ENCODE measurements at regions not wholly inside any gene's neighbourhood (a gene's known extent, or its start where the extent isn't known, plus 50 kb on each side); places are given as distances from the start of the nearest gene placed in this dataset.
A peak's percentile ranks its signal among the peaks of the same experiment; 100 is the strongest.

DNA sequence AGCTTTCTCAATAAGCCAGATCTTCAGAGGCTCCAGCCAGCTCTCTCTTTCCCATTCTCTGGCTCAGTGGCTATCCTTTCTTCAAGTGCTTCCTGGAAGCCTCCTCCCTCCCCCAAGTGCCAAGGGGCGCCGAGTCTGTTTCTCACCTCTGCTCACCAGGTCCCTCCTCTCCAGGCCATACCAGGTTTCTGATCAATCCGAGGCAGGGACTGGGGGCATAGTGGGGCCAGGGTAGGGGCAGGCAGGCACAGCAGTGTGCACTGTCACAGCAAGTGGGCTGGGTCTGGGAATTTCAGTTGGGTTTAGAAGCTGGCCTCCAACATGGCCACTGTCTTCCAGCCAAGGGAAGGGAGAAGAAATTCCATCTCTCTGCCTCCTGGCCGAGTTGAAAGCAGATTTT is 56.5 kb downstream of the NAV1 start:
- intact Hi-C loops (cut with micrococcal nuclease): no loop called here
- H3K9me3 ChIP-seq (replicated peaks in 1 of 2; ENCODE audit: control insufficient read depth in 1 of 2, insufficient read depth in 1 of 2, low read length in 2 of 2): no peaks in the 10 kb centered on the region
- no peaks in the 10 kb centered on the region for H3K27me3 ChIP-seq (ENCODE audit: control insufficient read depth in 2 of 2, insufficient read depth in 2 of 2, low read length in 2 of 2)
- no peak overlapping the region for H3K4me3 Mint-ChIP-seq
- TF ChIP-seq, protein P1, sequence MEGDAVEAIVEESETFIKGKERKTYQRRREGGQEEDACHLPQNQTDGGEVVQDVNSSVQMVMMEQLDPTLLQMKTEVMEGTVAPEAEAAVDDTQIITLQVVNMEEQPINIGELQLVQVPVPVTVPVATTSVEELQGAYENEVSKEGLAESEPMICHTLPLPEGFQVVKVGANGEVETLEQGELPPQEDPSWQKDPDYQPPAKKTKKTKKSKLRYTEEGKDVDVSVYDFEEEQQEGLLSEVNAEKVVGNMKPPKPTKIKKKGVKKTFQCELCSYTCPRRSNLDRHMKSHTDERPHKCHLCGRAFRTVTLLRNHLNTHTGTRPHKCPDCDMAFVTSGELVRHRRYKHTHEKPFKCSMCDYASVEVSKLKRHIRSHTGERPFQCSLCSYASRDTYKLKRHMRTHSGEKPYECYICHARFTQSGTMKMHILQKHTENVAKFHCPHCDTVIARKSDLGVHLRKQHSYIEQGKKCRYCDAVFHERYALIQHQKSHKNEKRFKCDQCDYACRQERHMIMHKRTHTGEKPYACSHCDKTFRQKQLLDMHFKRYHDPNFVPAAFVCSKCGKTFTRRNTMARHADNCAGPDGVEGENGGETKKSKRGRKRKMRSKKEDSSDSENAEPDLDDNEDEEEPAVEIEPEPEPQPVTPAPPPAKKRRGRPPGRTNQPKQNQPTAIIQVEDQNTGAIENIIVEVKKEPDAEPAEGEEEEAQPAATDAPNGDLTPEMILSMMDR (IDR thresholded peaks at IDR 0.05): no peak
- H3K36me3 ChIP-seq (replicated peaks in 1 of 2; ENCODE audit: control insufficient read depth in 1 of 2, insufficient read depth in 2 of 2, low read length in 2 of 2): no peaks in the 10 kb centered on the region
- no peak overlapping the region for H2AFZ ChIP-seq (ENCODE audit: insufficient read depth, low read depth, low read length, poor library complexity, severe bottlenecking)
- H3K4me1 Mint-ChIP-seq: peaks cover 56% of the 10 kb centered on the region
- peaks cover 0 to 3% (median 2%) of the 10 kb centered on the region in 3 donors for H3K27me3 Mint-ChIP-seq (ENCODE audit: low read depth in 3 of 3)
- H3K9ac ChIP-seq (ENCODE audit: insufficient read depth, low read length, poor library complexity, severe bottlenecking): no peak overlapping the region
- peaks cover 0 to 2% of the 10 kb centered on the region in 2 donors for H3K36me3 Mint-ChIP-seq
- no peaks in the 10 kb centered on the region for H4K20me1 ChIP-seq (ENCODE audit: insufficient read depth, low read length)
- H3K27ac ChIP-seq (ENCODE audit: low read depth in 1 of 2, low read length in 2 of 2): no peak overlapping the region
- H3K4me2 ChIP-seq (replicated peaks; ENCODE audit: extremely low read depth, low read length, poor library complexity, severe bottlenecking): no peak overlapping the region
- 96% methylated on average over 4 of the region's 4 CpGs for WGBS (ENCODE audit: insufficient coverage)
- H3K4me3 ChIP-seq (replicated peaks in 1 of 3; ENCODE audit: low read depth in 2 of 3, low read length in 3 of 3): no peak overlapping the region
- DNase-seq: no peak
- H3K9me3 Mint-ChIP-seq: peaks cover 0 to 3% (median 0%) of the 10 kb centered on the region in 7 donors
- H3K79me2 ChIP-seq (ENCODE audit: insufficient read depth, low read length): no peaks in the 10 kb centered on the region
- peaks cover 34 to 49% of the 10 kb centered on the region in 2 donors for H3K4me1 ChIP-seq (ENCODE audit: control insufficient read depth in 1 of 2, insufficient read depth in 2 of 2, low read length in 2 of 2)
- H3K27ac Mint-ChIP-seq: peak overlapping the region in 1 of 7 donors; percentile 11

DNA sequence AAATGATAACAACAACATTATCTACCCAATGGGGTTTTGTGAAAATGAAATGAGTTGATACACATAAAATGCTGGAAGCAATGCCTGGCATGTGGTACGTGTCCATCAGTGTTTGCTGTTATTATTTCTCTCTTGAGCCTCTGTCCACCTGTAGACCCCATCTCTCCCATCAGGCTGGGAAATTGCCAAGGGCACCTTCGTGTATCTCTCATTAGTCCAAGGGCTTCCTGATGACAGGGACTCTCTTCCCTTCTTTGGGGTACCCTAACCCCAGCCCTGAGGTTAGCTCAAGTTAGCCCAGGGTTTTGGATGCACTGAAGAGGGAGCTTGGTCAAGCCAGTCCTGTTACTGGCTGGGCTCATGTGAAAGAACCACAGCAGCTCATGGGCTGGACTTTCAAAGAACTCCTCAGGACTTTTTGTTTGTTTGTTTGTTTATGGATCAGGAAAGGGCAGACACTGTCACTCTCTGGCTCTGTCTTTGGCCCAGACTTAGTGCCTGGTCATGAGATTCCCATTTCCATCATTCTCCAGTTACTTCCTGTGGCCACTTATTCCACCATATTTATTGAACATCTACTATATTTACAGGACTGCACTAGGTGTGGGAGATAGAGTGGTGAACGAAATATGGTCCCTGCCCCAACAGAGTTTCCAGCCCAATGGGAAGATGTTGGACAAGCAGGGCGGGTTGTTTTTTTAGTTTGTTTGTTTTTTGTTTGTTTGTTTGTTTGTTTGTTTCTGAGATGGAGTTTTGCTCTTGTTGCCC is 57.4 kb downstream of the NAV1 start:
- peaks cover 0 to 3% (median 0%) of the 10 kb centered on the region in 7 donors for H3K9me3 Mint-ChIP-seq
- Histone ChIP-seq H3K27ac (ENCODE audit: low read depth in 1 of 2, low read length in 2 of 2) (no peak overlapping the region), H3K9me3 (replicated peaks in 1 of 2; ENCODE audit: control insufficient read depth in 1 of 2, insufficient read depth in 1 of 2, low read length in 2 of 2) (no peaks in the 10 kb centered on the region), H3K4me1 (ENCODE audit: control insufficient read depth in 1 of 2, insufficient read depth in 2 of 2, low read length in 2 of 2) (peaks cover 34 to 49% of the 10 kb centered on the region in 2 donors), H3K4me3 (replicated peaks in 1 of 3; ENCODE audit: low read depth in 2 of 3, low read length in 3 of 3) (no peak overlapping the region), H3K4me2 (replicated peaks; ENCODE audit: extremely low read depth, low read length, poor library complexity, severe bottlenecking) (no peak overlapping the region), H2AFZ (ENCODE audit: insufficient read depth, low read depth, low read length, poor library complexity, severe bottlenecking) (no peak overlapping the region), H3K36me3 (replicated peaks in 1 of 2; ENCODE audit: control insufficient read depth in 1 of 2, insufficient read depth in 2 of 2, low read length in 2 of 2) (no peaks in the 10 kb centered on the region), H3K27me3 (ENCODE audit: control insufficient read depth in 2 of 2, insufficient read depth in 2 of 2, low read length in 2 of 2) (no peaks in the 10 kb centered on the region), H3K79me2 (ENCODE audit: insufficient read depth, low read length) (no peaks in the 10 kb centered on the region), H4K20me1 (ENCODE audit: insufficient read depth, low read length) (no peaks in the 10 kb centered on the region), H3K9ac (ENCODE audit: insufficient read depth, low read length, poor library complexity, severe bottlenecking) (no peak overlapping the region)
- WGBS (ENCODE audit: insufficient coverage): no CpG with 5 or more reads among the region's 4 CpGs
- H3K4me3 Mint-ChIP-seq: no peak overlapping the region
- no peaks in the 10 kb centered on the region for H3K36me3 Mint-ChIP-seq
- no peak overlapping the region for H3K27ac Mint-ChIP-seq
- peaks cover 61% of the 10 kb centered on the region for H3K4me1 Mint-ChIP-seq
- peaks cover 0 to 3% (median 2%) of the 10 kb centered on the region in 3 donors for H3K27me3 Mint-ChIP-seq (ENCODE audit: low read depth in 3 of 3)
- TF ChIP-seq, protein P1 (IDR thresholded peaks at IDR 0.05): no peak
- intact Hi-C loops (cut with micrococcal nuclease): no loop called here
- no peak for DNase-seq

Data from CD14-positive monocyte (primary cell).